ENCODE measurements at regions not wholly inside any gene's neighbourhood (a gene's known extent, or its start where the extent isn't known, plus 50 kb on each side); places are given as distances from the start of the nearest gene placed in this dataset.

DNA sequence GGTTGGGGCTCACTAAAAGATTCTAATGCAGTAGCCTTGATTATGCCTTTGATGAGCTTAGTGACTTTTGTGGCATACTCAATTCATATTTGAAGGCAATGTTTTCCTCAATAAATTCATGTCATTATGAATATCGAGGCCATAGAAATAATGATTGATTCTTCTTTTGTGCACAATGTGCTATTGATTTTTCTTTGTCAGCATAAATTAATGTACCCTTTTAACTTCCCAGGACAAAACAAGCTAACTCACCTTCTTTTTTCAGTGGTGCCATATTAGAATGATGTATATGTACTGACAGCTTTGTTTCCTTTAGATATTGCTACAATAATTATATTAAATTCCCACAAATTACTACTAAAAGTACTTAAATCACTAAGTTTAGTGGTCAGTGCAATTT is 484.3 kb upstream of the HS3ST5 start:
- no peak for DNase-seq (ENCODE audit: extremely low read depth in 1 of 4, low spot score in 3 of 4)
- intact Hi-C loops (cut with micrococcal nuclease): no loop called here
- TF ChIP-seq BDP1 (IDR thresholded peaks at IDR 0.05; ENCODE audit: insufficient read depth, insufficient read length) (no peak), FOXA3 (CRISPR knock-in tag; conservative IDR thresholded peaks at IDR 0.05 in 1 of 2, IDR thresholded peaks at IDR 0.05 in 1 of 2) (no peak), MCM2 (IDR thresholded peaks at IDR 0.05; ENCODE audit: low read depth) (no peak), BRF1 (IDR thresholded peaks at IDR 0.05; ENCODE audit: borderline replicate concordance, extremely low read depth, insufficient read length) (no peak), ZNF316 (IDR thresholded peaks at IDR 0.05) (peak; percentile 58), C11orf30 (IDR thresholded peaks at IDR 0.05; ENCODE audit: low read depth) (0 out of 2 replicates have a peak, but pooled peaks have one; percentile 13), MAFG (tag; conservative IDR thresholded peaks at IDR 0.05) (peak; percentile 19; the same call in 1 of the 2 replicates), NELFE (IDR thresholded peaks at IDR 0.05; ENCODE audit: insufficient read depth, insufficient read length) (no peak), RHOXF2B (CRISPR knock-in tag; conservative IDR thresholded peaks at IDR 0.05) (no peak), PPARD (CRISPR knock-in tag; IDR thresholded peaks at IDR 0.05) (no peak)
- TF ChIP-seq, protein P1, sequence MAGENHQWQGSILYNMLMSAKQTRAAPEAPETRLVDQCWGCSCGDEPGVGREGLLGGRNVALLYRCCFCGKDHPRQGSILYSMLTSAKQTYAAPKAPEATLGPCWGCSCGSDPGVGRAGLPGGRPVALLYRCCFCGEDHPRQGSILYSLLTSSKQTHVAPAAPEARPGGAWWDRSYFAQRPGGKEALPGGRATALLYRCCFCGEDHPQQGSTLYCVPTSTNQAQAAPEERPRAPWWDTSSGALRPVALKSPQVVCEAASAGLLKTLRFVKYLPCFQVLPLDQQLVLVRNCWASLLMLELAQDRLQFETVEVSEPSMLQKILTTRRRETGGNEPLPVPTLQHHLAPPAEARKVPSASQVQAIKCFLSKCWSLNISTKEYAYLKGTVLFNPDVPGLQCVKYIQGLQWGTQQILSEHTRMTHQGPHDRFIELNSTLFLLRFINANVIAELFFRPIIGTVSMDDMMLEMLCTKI (IDR thresholded peaks at IDR 0.05; ENCODE audit: partially characterized antibody): no peak
- TF ChIP-seq, protein P2, sequence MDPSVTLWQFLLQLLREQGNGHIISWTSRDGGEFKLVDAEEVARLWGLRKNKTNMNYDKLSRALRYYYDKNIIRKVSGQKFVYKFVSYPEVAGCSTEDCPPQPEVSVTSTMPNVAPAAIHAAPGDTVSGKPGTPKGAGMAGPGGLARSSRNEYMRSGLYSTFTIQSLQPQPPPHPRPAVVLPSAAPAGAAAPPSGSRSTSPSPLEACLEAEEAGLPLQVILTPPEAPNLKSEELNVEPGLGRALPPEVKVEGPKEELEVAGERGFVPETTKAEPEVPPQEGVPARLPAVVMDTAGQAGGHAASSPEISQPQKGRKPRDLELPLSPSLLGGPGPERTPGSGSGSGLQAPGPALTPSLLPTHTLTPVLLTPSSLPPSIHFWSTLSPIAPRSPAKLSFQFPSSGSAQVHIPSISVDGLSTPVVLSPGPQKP (CRISPR knock-in tag; IDR thresholded peaks at IDR 0.05): no peak
- TF ChIP-seq, protein P3, sequence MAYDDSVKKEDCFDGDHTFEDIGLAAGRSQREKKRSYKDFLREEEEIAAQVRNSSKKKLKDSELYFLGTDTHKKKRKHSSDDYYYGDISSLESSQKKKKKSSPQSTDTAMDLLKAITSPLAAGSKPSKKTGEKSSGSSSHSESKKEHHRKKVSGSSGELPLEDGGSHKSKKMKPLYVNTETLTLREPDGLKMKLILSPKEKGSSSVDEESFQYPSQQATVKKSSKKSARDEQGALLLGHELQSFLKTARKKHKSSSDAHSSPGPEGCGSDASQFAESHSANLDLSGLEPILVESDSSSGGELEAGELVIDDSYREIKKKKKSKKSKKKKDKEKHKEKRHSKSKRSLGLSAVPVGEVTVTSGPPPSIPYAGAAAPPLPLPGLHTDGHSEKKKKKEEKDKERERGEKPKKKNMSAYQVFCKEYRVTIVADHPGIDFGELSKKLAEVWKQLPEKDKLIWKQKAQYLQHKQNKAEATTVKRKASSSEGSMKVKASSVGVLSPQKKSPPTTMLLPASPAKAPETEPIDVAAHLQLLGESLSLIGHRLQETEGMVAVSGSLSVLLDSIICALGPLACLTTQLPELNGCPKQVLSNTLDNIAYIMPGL (CRISPR knock-in tag; IDR thresholded peaks at IDR 0.05): no peak
- TF ChIP-seq, protein P4, sequence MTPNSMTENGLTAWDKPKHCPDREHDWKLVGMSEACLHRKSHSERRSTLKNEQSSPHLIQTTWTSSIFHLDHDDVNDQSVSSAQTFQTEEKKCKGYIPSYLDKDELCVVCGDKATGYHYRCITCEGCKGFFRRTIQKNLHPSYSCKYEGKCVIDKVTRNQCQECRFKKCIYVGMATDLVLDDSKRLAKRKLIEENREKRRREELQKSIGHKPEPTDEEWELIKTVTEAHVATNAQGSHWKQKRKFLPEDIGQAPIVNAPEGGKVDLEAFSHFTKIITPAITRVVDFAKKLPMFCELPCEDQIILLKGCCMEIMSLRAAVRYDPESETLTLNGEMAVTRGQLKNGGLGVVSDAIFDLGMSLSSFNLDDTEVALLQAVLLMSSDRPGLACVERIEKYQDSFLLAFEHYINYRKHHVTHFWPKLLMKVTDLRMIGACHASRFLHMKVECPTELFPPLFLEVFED (CRISPR knock-in tag; conservative IDR thresholded peaks at IDR 0.05): no peak

More for the DNA sequence above, 484.3 kb upstream of the HS3ST5 start:
- WGBS (ENCODE audit: insufficient coverage, low coverage, missing lambda C conversion rate): 0% methylated on average over 1 of the region's 1 CpG
- FAIRE-seq (no peak), ATAC-seq (no peak)
- POLR2A ChIA-PET: no interaction called here
- Histone ChIP-seq H2AFZ (ENCODE audit: low read depth, low read length) (no peak overlapping the region), H3K4me2 (ENCODE audit: insufficient read depth, low read length) (no peak overlapping the region), H3K9me1 (ENCODE audit: control insufficient read depth, insufficient read depth, low read length) (no peaks in the 10 kb centered on the region), H3K4me3 (no peak overlapping the region), H3K79me2 (ENCODE audit: control insufficient read depth, insufficient read depth, low read length) (no peaks in the 10 kb centered on the region), H3K9ac (ENCODE audit: insufficient read depth in 1 of 2, low read depth in 2 of 2, low read length in 2 of 2) (no peak overlapping the region), H3K9me3 (replicated peaks; ENCODE audit: control insufficient read depth, insufficient read depth, low read depth, low read length) (no peaks in the 10 kb centered on the region), H3K36me3 (ENCODE audit: control insufficient read depth, insufficient read depth, low read length) (no peaks in the 10 kb centered on the region), H3K27me3 (ENCODE audit: control insufficient read depth in 2 of 2, insufficient read depth in 2 of 2, low read length in 2 of 2) (no peaks in the 10 kb centered on the region), H3K4me1 (replicated peaks in 1 of 2; ENCODE audit: control insufficient read depth in 2 of 2, insufficient read depth in 2 of 2, low read length in 2 of 2) (no peaks in the 10 kb centered on the region), H4K20me1 (replicated peaks; ENCODE audit: control insufficient read depth, insufficient read depth, low read length) (no peaks in the 10 kb centered on the region), H3K27ac (ENCODE audit: extremely low read depth, low read depth, low read length) (no peak overlapping the region)
- no TSS peak for BruUV-seq (replicated peaks)
- CTCF ChIA-PET (ENCODE audit: low intra/inter-chr PET ratio): no interaction called here
- in situ Hi-C loops (cut with MboI): no loop called here

All from K562 (cell line).